ENCODE measurements at regions not wholly inside any gene's neighbourhood (a gene's known extent, or its start where the extent isn't known, plus 50 kb on each side); places are given as distances from the start of the nearest gene placed in this dataset.

- TF ChIP-seq CTCF (IDR thresholded peaks at IDR 0.05) (no peak), EP300 (IDR thresholded peaks at IDR 0.05) (no peak)
Measured at GRCh38 chr18:64994370-64994769, 756.4 kb upstream of the CDH7 start.
